ENCODE measurements at regions not wholly inside any gene's neighbourhood (a gene's known extent, or its start where the extent isn't known, plus 50 kb on each side); places are given as distances from the start of the nearest gene placed in this dataset. TPM values are rescaled to one million over a fixed set of nuclear protein-coding genes. Genes with fewer than 3 reads are reported as not detected.

DNA sequence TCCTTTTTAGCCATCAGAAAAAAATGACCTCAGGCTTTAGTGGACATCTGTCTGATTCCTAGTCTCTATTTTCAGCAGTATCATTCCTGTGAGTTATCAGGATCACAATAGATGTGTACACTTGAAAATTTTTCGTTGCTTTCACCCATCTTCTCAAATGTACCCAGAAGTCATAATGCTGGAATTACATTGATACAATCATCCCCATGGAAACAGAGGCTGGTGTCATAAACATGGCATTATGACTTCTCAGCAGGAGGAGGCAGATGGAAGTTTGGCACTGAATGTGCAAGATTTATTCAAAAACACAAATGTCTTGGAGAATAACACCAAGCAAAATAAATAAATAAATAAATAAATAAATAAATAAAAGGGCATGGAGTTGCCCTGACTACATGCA is 292.5 kb downstream of the PHKB start (continued):
- TF ChIP-seq, protein P1, sequence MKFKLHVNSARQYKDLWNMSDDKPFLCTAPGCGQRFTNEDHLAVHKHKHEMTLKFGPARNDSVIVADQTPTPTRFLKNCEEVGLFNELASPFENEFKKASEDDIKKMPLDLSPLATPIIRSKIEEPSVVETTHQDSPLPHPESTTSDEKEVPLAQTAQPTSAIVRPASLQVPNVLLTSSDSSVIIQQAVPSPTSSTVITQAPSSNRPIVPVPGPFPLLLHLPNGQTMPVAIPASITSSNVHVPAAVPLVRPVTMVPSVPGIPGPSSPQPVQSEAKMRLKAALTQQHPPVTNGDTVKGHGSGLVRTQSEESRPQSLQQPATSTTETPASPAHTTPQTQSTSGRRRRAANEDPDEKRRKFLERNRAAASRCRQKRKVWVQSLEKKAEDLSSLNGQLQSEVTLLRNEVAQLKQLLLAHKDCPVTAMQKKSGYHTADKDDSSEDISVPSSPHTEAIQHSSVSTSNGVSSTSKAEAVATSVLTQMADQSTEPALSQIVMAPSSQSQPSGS (IDR thresholded peaks at IDR 0.05; ENCODE audit: low read length), result no peak
- no peak for TF ChIP-seq JUN (IDR thresholded peaks at IDR 0.05; ENCODE audit: low read depth, low read length)
- TF ChIP-seq CHD2 (IDR thresholded peaks at IDR 0.05; ENCODE audit: low read length), result no peak
- TF ChIP-seq RAD21 (IDR thresholded peaks at IDR 0.05 in 1 of 2, conservative IDR thresholded peaks at IDR 0.05 in 1 of 2; ENCODE audit: low read depth in 2 of 2, low read length in 2 of 2), result no peak
- no peak for TF ChIP-seq PHF8 (conservative IDR thresholded peaks at IDR 0.05; ENCODE audit: low read depth, low read length)
- no peak for TF ChIP-seq BRCA1 (IDR thresholded peaks at IDR 0.05; ENCODE audit: low read depth, low read length)
- TF ChIP-seq CTBP2 (IDR thresholded peaks at IDR 0.05; ENCODE audit: borderline replicate concordance, insufficient read depth, insufficient read length, low read length), result no peak
- TF ChIP-seq KDM4A (IDR thresholded peaks at IDR 0.05; ENCODE audit: low read depth, low read length, severe bottlenecking), result no peak

Small RNA genes in the stretch of these regions (small RNA-seq; reads per million reads assigned to genes)
- gene AC141846.1 (ENCODE audit: insufficient read depth), result not detected
